ENCODE measurements at regions not wholly inside any gene's neighbourhood (a gene's known extent, or its start where the extent isn't known, plus 50 kb on each side); places are given as distances from the start of the nearest gene placed in this dataset.
A peak's percentile ranks its signal among the peaks of the same experiment; 100 is the strongest.
"Not testable (repeated sequence)": the region's sequence is repeated elsewhere in the genome, so short reads cannot be mapped to it uniquely, and the experiment has no call there.

DNA sequence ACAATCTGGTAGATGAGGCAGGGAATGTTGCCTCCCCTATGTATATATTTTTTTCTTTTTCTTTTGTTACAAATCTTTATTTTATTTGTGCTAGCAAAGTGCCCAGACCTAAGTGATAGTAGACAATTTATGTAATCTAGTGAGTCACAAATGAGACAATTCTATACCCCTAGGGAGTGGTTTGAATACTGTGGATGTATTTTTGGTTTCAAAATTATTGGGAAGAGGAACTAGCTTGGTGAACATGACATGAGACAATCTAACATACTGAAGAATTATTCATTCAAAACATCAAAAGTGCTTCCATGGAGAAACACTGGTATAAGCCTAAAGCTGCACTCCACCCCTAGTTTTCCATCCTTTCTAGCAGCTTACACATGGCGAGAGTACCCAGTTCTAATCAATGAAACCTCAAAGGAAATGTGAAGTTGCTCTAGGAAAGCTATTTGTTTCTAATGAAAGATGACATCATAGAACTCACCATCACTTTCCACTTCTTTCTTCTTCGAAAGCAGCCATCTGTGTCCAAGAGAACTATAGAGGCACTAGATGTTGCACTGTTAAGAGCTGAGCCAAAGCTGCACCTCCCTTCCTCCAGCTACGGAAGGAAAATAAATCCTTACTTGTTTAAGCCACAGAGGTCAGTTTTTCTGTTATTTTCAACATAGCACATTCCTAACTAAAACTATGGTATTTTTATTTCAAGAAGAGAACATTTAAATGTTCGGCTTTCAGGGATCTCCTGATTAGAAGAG, 764.6 kb downstream of the LTN1 start:
- no peak for DNase-seq

DNA sequence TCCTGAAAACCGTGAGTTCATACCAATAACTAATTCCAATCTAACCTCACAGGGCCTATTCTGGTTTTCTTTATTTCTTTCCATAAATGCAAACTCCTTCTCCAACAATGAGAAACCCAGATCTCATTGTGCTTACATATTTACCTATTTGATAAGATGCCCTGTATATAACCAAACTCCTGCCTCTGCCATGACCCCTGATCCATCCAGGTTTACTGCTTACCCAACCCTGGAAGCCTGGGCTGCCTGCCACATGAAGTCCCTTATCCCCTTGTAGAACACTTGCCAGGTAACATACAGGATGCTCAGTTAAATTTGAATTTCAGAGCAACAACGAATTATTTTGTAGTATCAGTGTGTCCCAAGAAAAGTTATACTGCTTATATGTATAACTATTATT, 766.1 kb downstream of the LTN1 start:
- no peak for DNase-seq

DNA sequence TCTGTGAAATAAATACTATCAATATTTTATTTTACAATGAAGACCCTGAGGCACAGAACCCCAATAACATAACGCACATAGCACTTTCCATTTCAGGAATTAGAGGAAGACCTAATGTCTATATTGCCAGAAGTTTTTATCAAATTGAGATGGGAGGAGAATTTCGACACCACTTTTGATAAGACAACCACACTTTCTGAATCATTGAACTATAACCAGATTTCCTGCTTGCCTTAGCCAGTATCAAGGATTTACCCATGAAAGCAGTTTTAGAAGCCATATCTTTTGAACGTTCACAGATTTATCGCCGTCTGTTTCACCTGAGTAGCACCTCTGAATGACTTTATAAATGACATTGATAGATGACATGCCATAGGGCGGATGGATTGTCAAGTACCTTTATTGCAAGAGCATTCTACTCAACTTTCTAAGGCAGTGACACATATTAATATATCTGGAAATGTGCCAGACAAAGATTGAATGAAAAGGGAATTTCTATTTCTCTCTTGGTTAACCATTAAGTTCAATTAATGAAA, 768.4 kb downstream of the LTN1 start:
- no peak for DNase-seq

DNA sequence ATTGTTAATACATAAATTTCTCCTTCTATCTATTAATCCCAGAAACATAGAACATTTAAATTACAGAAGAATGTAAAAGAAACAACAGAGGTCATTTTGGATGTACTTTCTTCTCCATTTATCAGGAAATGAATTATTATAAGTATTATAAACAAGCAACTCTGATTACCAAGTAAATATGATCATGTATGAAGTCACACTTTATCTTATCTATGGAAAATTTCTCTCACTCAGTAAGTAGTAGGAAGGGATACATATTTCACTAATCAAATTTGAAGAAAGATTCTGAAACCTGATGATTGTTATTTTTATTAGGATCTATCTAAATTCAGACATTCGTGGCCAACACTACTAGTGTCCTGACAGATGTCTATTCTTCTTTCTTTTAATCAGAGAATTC, 770.7 kb downstream of the LTN1 start:
- DNase-seq, result no peak

DNA sequence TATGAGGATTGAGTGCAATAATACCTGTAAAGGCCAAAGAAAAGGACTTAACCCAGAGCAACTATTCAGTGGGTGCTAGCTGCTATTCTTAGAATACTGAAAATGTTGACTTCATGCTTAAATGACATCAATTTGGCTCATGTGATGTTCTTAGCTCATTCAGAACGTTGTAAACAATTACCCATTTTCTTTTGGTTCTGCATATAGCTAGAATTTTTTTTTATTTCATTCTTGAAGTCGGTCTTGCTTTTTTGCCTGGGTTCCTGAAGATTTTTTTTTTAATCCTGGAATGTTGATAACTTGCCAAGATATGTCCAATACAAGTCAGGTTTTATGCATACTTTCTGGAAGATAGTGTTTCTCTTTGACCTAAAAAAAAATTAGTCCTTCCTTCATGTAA, 772.0 kb downstream of the LTN1 start:
- DNase-seq, result no peak

DNA sequence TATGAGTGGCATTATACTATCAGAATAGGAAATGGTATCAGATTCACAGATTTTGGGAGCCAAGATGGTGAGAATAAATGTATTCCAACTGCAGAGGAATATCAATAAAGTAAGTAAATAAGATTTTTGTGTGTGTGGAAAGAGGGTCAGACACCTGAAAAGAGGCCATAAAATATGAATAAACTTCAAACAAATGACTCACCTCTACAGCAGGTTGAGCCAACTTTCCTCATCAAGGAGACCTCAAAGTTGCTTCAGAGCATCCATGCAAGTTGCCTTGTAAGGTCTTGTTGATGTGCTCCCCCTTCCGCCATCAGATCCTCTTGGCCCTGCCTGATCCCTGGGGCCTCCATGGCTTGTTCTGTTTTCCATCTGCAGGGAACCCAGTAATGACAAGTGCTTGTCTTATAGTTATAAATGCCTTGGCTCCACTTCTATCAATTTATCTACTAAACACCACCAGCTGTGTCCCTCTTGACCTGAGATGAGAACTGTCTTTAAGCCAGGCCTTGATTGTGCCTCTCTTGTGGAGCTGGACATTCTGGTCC, 775.6 kb downstream of the LTN1 start:
- no peak for DNase-seq

DNA sequence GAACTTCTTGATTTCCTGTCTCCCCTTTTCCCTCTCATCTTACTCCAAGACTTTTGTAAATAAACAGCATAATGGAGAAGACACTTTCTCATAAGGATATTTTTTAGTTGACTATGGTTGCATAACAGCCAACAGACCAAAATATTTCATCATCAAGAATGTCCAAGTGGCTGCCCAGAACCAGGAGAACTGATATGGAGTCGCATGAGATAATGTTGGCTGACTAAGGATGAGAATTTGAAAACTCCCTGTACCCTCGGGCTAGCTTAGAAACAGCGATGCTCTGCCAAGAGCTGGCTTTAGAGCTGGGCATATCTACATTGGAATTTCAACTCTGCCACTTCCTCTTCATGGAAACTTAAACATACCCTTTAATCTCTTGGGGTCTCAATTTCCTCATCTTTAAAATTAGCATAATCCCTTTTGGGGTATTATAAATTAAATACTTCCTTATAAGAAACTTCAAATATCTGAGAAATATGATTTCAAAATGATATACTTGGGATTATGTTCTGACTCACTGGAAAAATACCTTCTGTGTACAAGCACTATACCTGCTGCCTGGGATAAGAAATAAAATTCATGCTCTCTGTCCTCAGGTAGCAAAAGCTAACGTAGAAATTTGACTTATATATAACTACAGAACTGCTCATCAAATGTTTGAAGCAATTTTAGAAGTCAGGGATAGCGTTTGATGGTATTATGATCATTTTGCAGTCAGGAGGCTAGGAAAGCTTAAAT, 777.3 kb downstream of the LTN1 start:
- no peak for DNase-seq

DNA sequence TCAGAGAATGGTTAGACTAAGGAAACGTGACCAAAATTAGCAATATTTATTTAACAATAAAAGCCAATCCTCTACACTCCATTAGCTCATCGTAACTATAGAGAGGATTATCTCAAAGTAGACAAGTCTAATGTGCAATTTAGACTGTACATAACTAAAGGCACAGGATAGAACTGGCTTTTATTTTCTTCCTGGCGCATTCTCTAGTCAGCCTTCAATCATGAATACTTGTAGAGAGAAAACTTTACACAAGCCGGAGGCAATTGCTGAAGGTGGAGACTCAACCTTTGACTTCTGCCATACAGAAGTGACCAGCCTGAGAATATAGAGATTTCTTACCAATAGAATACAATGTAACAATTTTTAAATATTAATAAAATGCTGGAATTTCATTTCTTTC, 777.9 kb downstream of the LTN1 start:
- DNase-seq, result no peak

DNA sequence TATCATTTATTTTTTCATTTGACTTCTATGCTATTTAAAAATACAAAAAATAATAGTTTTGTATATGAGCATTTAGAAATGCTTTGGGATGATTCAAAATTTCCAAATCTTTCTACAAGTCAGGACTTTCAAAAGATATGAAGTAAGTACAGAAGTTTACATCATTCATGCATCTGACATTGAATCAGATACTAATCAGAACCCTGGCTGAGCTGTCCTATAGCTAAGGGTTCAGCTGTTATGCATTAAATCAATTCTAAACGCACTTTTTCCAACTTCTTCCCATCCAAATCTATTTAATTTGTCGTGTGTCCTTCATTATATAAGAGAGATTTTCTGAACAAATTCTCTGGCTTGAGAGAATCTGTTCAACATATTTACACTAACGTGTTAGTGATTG, 779.4 kb downstream of the LTN1 start:
- peak; percentile 75 for DNase-seq

DNA sequence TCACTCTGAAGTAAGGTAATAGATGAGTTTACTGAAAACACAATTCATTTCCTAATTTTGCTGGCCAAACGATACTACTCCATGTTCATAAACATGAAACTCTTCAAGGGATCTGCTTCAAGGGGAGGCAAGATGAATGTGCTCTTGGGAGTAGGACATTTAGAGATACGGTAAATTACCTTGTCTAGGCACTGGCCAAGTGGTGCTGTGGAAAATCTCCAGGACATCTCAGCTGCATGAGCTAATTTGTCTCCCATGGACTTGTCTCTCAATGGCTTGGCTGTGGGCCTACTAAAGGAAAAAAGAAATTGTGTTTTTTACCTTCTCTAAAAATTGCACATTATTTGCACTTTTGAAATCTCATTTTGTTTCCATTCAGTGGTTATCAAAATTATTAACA, 780.6 kb downstream of the LTN1 start:
- DNase-seq, result no peak

DNA sequence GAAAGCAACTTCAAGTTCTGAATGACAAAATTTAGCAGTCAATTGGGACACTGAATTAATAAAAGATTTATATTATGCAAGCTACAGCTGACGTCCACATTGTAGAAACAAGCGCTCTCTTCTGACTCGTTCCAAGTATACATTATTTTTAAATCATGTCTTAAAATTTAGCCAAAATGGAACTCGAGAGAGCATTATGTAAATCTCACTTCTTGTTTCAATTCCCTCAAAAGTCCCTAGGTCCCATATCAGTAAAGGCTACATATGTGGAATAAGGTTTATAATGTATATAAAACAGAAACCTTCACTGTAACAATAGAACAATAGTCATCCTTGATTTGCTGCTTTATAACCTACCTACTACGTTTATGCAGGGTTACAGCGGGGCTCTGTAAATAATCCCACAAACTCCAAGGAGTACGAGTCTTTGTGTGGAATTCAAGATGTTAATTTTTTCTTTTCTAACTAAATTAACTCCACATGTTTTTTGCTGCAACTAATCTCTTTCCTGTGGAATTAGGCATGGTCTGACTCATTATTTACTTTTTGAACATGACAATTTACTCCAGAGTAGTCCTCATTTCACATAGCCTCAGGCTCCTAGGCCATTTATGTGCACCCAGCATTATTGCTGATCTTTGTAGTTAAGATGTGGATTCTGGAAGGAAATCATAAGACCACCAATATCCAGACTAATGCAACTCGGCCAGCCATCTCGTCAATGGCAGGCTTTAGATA, 785.1 kb downstream of the LTN1 start:
- DNase-seq, result peak; percentile 92

DNA sequence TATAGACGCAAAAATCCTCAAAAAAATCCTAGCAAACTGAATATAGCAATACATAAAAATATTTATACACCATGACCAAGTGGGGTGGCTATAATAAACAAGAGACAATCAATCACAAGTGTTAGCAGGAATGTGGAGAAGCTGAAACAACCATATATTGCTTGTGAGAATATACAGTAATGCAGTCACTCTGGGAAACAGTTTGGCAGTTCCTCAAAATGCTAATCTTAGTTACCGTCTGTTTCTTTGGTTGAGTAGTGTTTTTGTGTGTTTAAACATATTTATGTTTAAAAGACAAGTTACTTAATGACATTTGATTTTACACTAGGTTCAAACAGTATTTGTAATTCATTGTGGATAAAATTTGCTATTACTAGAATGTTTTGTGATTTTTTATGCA, 792.0 kb downstream of the LTN1 start:
- DNase-seq, result peak; percentile 71

DNA sequence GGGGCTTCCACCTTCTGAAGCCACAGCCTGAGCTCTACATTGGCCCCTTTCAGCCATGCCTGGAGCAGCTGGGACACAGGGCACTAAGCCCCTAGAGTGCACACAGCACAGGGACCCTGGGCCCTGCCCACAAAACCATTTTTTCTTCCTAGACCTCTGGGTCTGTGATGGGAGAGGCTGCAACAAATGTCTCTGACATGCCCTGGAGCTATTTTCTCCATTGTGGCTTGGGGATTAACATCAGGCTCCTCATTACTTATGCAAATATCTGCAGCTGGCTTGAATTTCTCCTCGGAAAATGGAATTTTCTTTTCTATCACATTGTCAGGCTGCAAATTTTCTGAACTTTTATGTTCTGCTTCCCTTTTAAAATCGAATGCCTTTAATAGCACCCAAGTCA, 795.7 kb downstream of the LTN1 start:
- DNase-seq, result no peak

DNA sequence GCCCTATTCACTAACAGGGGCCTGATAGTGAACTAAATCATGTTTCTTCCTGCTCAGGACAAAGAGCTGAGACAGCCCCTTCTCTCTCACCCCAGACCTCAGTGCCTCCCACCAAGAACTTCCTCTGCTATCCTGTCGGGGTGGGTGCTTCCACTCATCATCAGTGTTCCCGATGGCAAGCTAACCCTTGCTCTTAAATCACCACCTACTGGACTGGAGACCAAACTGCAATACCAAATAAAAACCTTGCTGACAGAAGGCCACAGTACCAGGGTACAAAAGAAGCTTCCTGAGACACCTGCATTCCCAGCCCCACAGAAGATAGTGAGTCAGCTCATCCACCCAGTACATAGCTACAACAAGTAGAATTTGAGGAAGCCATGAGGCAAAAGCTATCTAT, 799.5 kb downstream of the LTN1 start:
- DNase-seq, result no peak

DNA sequence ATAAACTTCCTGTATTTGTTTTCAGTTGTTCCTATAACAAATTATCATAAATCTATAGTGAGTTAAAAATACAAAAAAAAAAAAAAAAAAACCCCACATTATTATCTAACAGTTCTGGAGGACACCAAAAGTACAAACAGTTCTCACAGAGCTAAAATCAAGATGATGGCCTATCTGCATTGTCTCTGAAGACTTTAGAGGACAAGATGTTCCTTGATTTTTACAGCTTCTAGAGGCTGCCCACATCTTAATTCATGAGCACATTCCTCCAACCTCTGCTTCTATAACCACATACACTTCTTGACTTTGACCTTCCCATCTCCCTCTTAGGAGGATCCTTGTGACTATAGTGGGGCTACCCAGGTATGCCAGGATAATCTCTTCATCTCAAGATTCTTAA, 806.1 kb downstream of the LTN1 start:
- no peak for DNase-seq

DNA sequence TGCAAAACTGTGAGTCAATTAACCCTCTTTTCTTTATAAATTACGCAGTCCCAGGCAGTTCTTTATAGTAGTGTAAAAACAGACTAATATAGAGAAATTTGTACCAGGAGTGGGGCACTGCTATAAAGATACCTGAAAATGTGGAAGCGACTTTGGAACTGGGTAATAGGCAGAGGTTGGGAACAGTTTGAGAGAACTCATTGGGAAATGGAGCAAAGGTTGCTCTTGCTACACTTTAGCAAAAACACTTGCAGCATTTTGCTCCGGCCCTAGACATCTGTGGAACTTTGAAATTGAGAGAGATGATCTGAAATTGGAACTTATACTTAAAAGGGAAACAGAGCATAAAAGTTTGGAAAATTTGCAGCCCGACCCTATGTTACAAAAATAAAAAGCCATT, 810.9 kb downstream of the LTN1 start:
- DNase-seq, result no peak

DNA sequence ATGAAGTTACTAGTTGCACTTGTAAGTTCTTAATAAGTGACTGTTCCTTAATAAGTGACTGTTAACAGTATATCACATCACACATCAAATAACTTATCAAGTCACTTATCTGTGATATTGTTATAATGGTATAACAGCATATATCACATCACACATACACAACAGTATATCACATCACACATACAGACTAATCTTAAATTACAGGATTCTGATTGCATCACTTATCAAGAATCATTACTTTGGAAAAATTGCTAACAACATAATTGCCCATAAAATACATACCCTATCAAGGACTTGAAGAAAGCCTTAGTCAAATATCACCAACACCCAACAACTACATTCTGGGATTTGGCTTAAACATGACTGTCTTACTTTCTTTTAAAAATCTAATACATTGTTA, 813.5 kb downstream of the LTN1 start:
- DNase-seq, result no peak

DNA sequence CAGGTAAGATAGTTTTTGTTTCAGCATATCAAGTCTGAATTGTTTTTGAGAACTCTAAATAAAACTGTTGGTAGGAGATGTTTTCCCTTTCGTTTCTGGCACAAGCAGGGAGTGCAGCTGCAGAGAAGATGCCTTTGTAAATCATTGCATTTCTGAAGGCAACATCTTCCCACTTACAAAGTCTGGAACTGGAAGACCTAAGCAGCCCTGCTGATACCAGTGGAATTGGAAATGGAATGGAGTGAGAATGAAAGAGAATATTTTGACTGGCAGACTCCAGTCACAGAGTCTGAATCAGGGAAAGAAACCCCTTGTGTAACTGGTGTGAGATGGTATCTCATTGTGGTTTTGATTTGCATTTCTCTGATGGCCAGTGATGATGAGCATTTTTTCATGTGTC, 815.6 kb downstream of the LTN1 start:
- DNase-seq, result peak; percentile 9

DNA sequence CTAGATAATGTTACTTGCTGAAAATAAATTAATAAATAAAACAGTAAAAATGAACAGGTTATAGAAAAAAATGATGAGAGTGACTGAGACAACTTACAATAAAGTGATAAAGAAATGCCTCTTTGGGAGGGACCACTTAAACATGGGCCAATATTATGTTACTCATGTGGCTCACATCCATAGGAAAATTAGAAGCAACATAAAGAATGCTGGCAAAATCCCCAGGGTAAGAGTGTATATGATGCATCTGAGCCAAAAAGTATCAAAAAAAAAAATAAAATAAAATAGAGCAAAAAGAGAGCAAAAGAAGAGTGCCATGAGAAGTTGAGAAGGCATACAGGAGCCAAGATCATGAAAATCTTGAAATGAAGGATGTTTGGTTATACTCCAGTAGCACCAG, 818.0 kb downstream of the LTN1 start:
- DNase-seq, result peak; percentile 20

DNA sequence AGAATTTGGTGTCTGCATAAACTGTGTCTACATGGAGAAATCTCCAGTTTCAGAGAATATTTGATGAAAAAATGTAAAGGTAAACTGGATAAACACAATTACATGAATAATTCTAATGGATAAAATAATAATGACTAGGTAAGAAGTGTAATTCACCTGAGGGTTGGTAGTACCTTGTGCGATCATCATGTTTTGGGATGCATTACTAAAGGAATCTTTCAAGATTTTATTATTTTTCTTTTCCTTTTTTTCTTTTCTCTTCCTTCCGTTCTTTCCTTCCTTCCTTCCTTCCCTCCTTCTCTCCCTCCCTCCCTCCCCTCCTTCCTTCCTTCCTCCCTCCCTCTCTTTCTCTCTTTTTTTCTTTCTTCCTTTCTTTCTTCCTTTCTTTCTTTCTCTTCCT, 818.7 kb downstream of the LTN1 start:
- DNase-seq, result no peak

DNA sequence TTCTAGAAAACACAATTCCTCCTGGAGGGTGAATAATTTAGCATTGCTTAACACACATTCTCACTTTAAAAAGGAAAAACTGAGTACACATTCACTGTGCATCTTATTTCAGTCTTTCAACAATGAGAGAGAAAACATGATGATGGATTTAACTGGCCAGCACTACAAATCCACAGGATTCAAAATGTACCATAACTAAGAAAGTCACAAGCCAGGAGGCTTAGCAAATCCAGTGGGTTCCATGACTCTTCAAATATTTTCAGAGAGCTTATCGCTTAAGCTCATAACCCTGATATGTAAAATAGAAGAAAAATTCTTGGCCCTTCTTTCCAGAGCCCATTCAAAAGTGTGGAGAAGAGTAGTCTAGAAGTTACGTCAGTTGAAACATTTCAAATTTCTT, 820.3 kb downstream of the LTN1 start:
- no peak for DNase-seq

DNA sequence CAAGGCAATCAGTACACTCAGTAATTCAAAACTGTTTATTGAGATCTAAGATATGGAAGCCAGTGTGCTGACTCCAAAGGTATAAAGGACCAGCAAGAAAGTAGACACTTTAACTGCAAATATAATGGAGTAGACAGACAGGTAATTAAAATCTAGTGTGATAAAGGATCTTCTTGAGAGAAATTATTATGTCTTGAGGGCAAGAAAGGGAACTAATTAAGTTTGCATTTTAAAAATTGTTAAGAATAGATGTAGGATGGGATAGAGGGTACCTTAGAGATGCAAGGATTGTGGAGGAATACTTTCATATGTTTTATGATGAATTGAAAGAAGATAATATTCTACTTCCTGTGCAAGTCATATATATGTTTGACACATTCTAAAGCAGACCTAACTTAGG, 825.3 kb downstream of the LTN1 start:
- no peak for DNase-seq

DNA sequence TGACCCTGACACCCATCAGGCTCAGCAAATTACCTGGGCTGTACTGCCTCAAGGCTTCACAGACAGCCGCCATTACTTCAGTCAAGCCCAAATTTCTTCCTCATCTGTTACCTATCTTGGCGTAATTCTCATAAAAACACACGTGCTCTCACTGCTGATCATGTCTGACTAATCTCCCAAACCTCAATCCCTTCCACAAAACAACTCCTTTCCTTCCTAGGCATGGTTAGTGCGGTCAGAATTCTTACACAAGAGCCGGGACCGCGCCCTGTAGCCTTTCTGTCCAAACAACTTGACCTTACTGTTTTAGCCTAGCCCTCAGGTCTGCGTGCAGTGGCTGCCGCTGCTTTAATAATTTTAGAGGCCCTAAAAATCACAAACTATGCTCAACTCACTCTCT, 828.2 kb downstream of the LTN1 start:
- not testable (repeated sequence) for DNase-seq
